Bronchial epithelial cell (primary cell): ENCODE measurements at regions not wholly inside any gene's neighbourhood (a gene's known extent, or its start where the extent isn't known, plus 50 kb on each side); places are given as distances from the start of the nearest gene placed in this dataset.
"Not testable (repeated sequence)": the region's sequence is repeated elsewhere in the genome, so short reads cannot be mapped to it uniquely, and the experiment has no call there.

Experiments
- DNase-seq: peaks from one replicate; pipeline ENCODE4 v3.0.0-alpha.2; 2010; ENCODE audit warnings: low read depth
- FAIRE-seq: peaks from 2 replicates; lab custom pipeline; 2011; peaks lifted over from hg19 to GRCh38; lab: Jason Lieb, UNC
- H3K27me3 ChIP-seq: 2 replicates; pipeline ENCODE4 v1.5.1; 2011; ENCODE audit warnings: low read length; ENCODE audit not compliant: control insufficient read depth, insufficient read depth
- H3K36me3 ChIP-seq: 2 replicates; pipeline ENCODE4 v1.5.1; 2011; ENCODE audit warnings: low read length; ENCODE audit not compliant: control insufficient read depth, insufficient read depth
- H3K4me3 ChIP-seq: 2 replicates; pipeline ENCODE4 v1.5.1; 2011; ENCODE audit warnings: mild to moderate bottlenecking, low read depth, low read length, control low read depth
- TF ChIP-seq, protein P1 (sequence below): IDR thresholded peaks from 2 replicates; pipeline ENCODE4 v1.5.1; 2011; ENCODE audit warnings: mild to moderate bottlenecking, moderate library complexity, low read length, control low read depth, inconsistent platforms; ENCODE audit not compliant: insufficient read depth, severe bottlenecking

DNA sequence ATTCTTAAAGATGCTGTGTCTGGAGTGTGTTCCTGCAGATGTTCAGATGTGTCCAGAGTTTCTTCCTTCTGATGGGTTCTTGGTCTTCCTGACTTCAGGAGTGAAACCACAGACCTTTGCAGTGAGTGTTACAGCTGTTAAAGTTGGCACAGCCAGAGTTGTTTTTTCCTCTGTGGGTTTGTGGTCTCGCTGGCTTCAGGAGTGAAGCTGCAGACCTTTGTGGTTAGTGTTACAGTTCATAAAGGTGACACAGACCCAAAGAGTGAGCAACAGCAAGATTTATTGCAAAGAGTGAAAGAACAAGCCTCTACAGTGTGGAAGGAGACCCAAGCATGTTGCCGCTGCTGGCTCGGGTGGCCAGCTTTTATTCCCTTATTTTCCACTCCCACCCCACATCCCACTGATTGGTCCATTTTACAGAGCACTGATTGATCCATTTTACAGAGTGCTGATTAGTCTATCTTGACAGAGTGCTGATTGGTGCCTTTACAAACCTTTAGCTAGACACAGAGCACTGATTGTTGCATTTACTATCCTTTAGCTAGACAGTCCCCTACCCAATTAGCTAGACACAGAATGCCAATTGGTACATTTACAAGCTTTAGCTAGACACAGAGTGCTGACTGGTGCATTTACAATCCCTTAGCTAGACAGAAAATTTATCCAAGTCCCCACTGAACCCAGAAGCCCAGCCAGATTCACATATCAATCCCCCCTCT lies 266.6 kb downstream of the RPS4Y2 start:
- DNase-seq, result no peak
- FAIRE-seq, result no peak
- TF ChIP-seq, protein P1, sequence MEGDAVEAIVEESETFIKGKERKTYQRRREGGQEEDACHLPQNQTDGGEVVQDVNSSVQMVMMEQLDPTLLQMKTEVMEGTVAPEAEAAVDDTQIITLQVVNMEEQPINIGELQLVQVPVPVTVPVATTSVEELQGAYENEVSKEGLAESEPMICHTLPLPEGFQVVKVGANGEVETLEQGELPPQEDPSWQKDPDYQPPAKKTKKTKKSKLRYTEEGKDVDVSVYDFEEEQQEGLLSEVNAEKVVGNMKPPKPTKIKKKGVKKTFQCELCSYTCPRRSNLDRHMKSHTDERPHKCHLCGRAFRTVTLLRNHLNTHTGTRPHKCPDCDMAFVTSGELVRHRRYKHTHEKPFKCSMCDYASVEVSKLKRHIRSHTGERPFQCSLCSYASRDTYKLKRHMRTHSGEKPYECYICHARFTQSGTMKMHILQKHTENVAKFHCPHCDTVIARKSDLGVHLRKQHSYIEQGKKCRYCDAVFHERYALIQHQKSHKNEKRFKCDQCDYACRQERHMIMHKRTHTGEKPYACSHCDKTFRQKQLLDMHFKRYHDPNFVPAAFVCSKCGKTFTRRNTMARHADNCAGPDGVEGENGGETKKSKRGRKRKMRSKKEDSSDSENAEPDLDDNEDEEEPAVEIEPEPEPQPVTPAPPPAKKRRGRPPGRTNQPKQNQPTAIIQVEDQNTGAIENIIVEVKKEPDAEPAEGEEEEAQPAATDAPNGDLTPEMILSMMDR, result no peak
- H3K36me3 ChIP-seq, result no peaks in the 10 kb centered on the region
- no peaks in the 10 kb centered on the region for H3K27me3 ChIP-seq
- no peak overlapping the region for H3K4me3 ChIP-seq

DNA sequence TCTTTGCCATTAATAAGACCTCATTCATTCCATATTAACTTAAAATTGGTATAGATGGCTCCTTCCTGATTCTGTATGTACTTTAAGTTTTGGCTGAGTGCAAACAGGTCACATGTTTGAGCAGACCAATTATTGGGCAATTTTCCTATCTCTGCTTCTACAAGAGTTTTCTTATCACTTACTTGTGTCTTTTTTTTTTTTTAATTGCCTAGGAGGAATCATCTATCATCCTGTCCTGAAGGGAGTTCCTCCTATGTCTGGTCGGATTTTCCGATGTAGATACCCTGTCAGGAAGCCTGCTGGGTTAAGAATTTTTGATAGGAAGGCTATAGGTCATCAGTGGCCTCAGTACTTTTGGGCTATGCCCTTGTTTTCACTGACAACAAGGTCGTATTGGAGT lies 268.0 kb downstream of the RPS4Y2 start:
- TF ChIP-seq, protein P1, result no peak
- DNase-seq, result no peak
- Histone ChIP-seq H3K4me3 (no peak overlapping the region), H3K27me3 (no peaks in the 10 kb centered on the region), H3K36me3 (no peaks in the 10 kb centered on the region)
- no peak for FAIRE-seq

DNA sequence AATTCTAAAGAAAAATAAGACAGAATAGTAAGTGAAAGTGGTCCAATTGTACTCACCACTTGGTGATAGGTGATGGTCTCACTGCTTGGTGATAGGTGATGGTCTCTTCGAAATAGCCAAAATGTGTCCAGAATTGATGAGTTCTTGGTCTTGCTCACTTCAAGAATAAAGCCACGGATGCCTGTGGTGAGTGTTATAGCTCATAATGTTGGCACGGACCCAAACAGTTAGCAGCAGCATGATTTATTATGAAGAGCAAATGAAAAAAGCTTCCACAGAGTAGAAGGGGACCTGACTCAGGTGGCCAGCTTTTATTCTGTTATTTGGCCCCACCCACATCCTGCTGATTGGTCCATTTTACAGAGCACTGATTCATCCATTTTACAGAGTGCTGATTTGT lies 272.6 kb downstream of the RPS4Y2 start:
- Histone ChIP-seq H3K27me3 (no peaks in the 10 kb centered on the region), H3K36me3 (no peaks in the 10 kb centered on the region), H3K4me3 (no peak overlapping the region)
- TF ChIP-seq, protein P1, result no peak
- no peak for DNase-seq
- no peak for FAIRE-seq

DNA sequence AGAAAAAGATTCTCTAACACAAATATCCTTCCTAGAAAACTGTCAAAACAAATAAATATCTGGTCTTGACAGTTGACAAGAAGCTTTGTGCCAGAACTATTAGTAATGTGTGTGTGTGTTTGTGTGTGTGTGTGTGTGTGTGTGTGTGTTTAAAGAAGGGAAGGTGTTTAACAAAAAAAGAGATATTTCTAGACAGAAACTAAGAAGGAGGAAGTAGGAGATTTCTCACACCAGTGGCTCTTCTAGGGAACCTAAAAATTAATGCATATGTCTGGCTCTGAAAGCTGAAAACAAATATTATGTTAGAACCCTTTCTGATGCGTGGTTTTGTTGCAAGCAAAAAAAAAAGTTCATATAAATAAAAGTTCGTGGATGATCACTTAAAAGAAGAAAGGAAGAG lies 277.5 kb downstream of the RPS4Y2 start:
- TF ChIP-seq, protein P1, result no peak
- DNase-seq (no peak), FAIRE-seq (no peak)
- H3K27me3 ChIP-seq, result no peaks in the 10 kb centered on the region
- H3K36me3 ChIP-seq, result no peaks in the 10 kb centered on the region
- H3K4me3 ChIP-seq, result no peak overlapping the region

DNA sequence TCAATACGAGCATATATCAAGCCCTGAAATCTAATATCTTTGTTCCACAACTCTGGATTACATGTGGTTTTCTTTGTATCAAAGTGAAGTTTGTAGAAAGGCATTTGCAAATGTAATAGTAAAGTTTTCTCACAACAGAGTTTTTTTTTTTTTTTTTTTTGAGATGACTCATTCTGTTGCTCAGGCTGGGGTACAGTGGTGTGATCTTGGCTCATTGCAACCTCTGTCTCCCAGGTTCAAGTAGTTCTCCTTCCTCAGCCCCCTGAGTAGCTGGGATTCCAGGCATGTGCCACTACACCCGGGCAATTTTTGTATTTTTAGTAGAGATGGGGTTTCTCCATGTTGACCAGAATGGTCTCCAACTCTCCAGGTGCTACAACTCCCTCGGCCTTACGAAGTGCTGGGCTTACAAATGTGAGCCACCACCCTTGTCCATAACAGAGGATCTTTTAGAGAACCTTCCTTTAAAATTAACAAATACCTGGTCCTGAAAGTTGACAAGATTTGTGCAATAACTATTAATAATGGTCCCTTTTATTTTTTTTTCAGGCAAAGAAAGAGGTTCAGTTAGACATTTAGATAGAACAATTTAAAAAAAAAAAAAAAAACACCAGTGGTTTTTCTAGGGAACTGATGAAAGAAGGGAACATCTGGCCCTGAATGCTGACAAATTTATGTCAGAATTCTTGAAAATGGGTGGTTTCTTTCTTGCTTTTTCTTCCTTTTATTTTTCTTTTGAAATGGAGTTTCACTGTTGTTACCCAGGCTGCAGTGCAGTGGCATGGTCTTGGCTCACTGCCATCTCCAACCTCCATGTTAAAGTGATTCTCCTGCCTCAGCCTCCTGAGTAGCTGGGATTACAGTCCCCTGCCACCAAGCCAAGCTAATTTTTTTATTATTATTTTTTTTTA lies 278.5 kb downstream of the RPS4Y2 start:
- Histone ChIP-seq H3K4me3 (no peak overlapping the region), H3K27me3 (no peaks in the 10 kb centered on the region), H3K36me3 (no peaks in the 10 kb centered on the region)
- TF ChIP-seq, protein P1, result no peak
- no peak for FAIRE-seq
- DNase-seq, result no peak

DNA sequence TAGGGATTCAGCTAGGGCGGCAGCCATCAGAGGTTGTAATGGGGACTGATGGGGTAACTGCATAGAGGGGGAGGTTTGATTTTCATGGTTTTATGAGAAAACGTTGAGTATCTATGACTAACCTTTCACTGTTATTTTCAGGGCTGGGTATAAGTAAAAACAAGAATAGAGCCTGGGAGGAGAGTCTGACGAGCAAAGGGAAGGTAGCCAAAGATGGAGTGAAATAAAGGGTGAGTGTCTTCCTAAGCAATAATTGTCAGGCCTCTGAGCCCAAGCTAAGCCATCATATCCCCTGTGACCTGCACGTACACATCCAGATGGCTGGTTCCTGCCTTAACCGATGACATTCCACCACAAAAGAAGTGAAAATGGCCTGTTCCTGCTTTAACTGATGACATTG lies 281.5 kb downstream of the RPS4Y2 start:
- not testable (repeated sequence) for H3K36me3 ChIP-seq, FAIRE-seq, DNase-seq, H3K27me3 ChIP-seq, H3K4me3 ChIP-seq
